ENCODE measurements at regions not wholly inside any gene's neighbourhood (a gene's known extent, or its start where the extent isn't known, plus 50 kb on each side); places are given as distances from the start of the nearest gene placed in this dataset.
A peak's percentile ranks its signal among the peaks of the same experiment; 100 is the strongest.

DNA sequence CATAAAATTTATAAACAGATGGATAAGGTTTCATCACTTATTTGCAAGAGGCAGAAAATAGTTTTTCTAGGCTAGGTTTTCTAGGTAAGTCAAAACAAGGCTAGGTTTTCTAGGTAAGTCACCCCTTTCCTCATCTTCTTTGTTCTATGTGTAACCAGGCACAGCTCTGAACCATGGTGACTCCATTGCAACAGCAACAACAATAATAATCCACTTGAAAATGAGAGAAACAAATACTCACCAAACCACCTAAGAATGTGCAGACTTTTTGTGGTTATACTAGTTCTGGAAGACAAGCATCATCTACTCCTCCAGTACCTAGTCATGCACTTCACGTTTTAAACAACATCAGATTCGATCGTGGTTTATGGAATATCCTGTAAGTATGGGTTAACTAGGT is 237.4 kb upstream of the ACVR2A start:
- no peak for DNase-seq (ENCODE audit: low spot score in 2 of 2, unreplicated experiment in 2 of 2)

GRCh38 chr2:147603876-147604275 is 241.0 kb upstream of the ACVR2A start:
- H3K36me3 Mint-ChIP-seq: peaks cover 2% of the 10 kb centered on the region
- no peak overlapping the region for H3K4me3 Mint-ChIP-seq
- H3K9me3 Mint-ChIP-seq: peaks cover 11% of the 10 kb centered on the region
- no peak for DNase-seq (ENCODE audit: low spot score in 2 of 2, unreplicated experiment in 2 of 2)
- TF ChIP-seq, protein P1, sequence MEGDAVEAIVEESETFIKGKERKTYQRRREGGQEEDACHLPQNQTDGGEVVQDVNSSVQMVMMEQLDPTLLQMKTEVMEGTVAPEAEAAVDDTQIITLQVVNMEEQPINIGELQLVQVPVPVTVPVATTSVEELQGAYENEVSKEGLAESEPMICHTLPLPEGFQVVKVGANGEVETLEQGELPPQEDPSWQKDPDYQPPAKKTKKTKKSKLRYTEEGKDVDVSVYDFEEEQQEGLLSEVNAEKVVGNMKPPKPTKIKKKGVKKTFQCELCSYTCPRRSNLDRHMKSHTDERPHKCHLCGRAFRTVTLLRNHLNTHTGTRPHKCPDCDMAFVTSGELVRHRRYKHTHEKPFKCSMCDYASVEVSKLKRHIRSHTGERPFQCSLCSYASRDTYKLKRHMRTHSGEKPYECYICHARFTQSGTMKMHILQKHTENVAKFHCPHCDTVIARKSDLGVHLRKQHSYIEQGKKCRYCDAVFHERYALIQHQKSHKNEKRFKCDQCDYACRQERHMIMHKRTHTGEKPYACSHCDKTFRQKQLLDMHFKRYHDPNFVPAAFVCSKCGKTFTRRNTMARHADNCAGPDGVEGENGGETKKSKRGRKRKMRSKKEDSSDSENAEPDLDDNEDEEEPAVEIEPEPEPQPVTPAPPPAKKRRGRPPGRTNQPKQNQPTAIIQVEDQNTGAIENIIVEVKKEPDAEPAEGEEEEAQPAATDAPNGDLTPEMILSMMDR (IDR thresholded peaks at IDR 0.05; ENCODE audit: unreplicated experiment): no peak
- H3K27ac Mint-ChIP-seq: peak overlapping the region; percentile 23
- H3K4me1 Mint-ChIP-seq: peaks cover 15% of the 10 kb centered on the region
- no peaks in the 10 kb centered on the region for H3K27me3 Mint-ChIP-seq (ENCODE audit: low read depth)

More for the DNA sequence above, 237.4 kb upstream of the ACVR2A start:
- Mint-ChIP-seq H3K4me1 (peaks cover 23% of the 10 kb centered on the region), H3K36me3 (peaks cover 2% of the 10 kb centered on the region), H3K9me3 (peaks cover 7% of the 10 kb centered on the region), H3K4me3 (no peak overlapping the region), H3K27me3 (ENCODE audit: low read depth) (no peaks in the 10 kb centered on the region), H3K27ac (no peak overlapping the region)
- TF ChIP-seq, protein P1 (IDR thresholded peaks at IDR 0.05; ENCODE audit: unreplicated experiment): no peak

GRCh38 chr2:147603447-147603846 is 241.4 kb upstream of the ACVR2A start:
- TF ChIP-seq, protein P1 (IDR thresholded peaks at IDR 0.05; ENCODE audit: unreplicated experiment): no peak
- H3K4me3 Mint-ChIP-seq: no peak overlapping the region
- H3K36me3 Mint-ChIP-seq: peaks cover 2% of the 10 kb centered on the region
- no peak for DNase-seq (ENCODE audit: low spot score in 2 of 2, unreplicated experiment in 2 of 2)
- peak overlapping the region; percentile 23 for H3K27ac Mint-ChIP-seq
- H3K4me1 Mint-ChIP-seq: peaks cover 13% of the 10 kb centered on the region
- H3K9me3 Mint-ChIP-seq: peaks cover 11% of the 10 kb centered on the region
- no peaks in the 10 kb centered on the region for H3K27me3 Mint-ChIP-seq (ENCODE audit: low read depth)

GRCh38 chr2:147600646-147601045 is 244.2 kb upstream of the ACVR2A start:
- Mint-ChIP-seq H3K27ac (no peak overlapping the region), H3K9me3 (peaks cover 15% of the 10 kb centered on the region), H3K4me1 (peaks cover 10% of the 10 kb centered on the region), H3K36me3 (peaks cover 2% of the 10 kb centered on the region), H3K4me3 (no peak overlapping the region), H3K27me3 (ENCODE audit: low read depth) (no peaks in the 10 kb centered on the region)
- TF ChIP-seq, protein P1 (IDR thresholded peaks at IDR 0.05; ENCODE audit: unreplicated experiment): no peak
- no peak for DNase-seq (ENCODE audit: low spot score in 2 of 2, unreplicated experiment in 2 of 2)

DNA sequence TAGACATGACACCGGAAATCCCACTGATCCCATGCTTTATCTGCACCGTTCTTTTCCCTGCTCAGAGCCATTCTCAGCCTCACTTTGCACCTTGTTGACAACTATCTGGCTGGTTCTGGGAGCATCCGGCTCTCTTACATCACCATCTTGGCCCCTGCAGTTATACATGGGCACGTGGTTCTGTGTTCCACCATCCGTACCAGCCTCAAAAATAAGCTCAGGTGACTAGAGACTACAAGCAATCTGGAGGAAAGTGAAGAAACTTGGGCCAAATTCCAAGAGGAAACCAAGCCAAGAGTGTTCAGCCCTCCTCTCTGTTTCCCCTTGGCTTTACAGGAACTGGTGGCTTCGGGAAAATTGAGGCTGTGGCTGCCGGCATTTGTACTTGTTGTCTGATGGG is 244.6 kb upstream of the ACVR2A start:
- Mint-ChIP-seq H3K4me1 (peaks cover 10% of the 10 kb centered on the region), H3K36me3 (peaks cover 2% of the 10 kb centered on the region), H3K27ac (no peak overlapping the region)

More for the DNA sequence above, 244.6 kb upstream of the ACVR2A start:
- no peak overlapping the region for H3K4me3 Mint-ChIP-seq
- no peaks in the 10 kb centered on the region for H3K27me3 Mint-ChIP-seq (ENCODE audit: low read depth)
- TF ChIP-seq, protein P1 (IDR thresholded peaks at IDR 0.05; ENCODE audit: unreplicated experiment): no peak
- H3K9me3 Mint-ChIP-seq: peaks cover 15% of the 10 kb centered on the region
- no peak for DNase-seq (ENCODE audit: low spot score in 2 of 2, unreplicated experiment in 2 of 2)

All from mesothelial cell of epicardium (in vitro differentiated cells).